ENCODE measurements at regions not wholly inside any gene's neighbourhood (a gene's known extent, or its start where the extent isn't known, plus 50 kb on each side); places are given as distances from the start of the nearest gene placed in this dataset.

DNA sequence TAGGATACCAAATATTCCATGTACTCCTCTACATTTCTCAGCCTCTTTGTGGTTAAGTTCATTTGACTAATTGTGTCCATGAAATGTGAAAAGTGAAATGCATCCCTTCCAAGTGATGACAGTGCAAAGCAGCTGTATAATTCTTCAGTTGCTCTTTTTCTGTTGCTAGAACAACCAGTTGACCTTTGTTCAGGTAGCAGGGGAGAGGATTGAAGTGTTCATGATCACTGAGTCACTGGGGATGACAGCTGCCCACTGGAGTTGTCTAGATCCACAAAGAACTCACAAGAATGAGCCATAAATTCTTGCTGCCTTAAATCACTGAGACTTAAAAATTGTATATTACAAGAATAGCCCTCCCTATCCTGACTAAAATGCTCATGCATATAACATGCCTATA lies 254.6 kb downstream of the EPHA7 start:
- Histone ChIP-seq H3K9me3 (ENCODE audit: low read length) (no peaks in the 10 kb centered on the region), H3K79me2 (replicated peaks; ENCODE audit: insufficient read depth, low read length) (no peaks in the 10 kb centered on the region), H3K9me2 (ENCODE audit: insufficient read depth, low read length) (no peaks in the 10 kb centered on the region), H2AFZ (ENCODE audit: low read depth, low read length) (no peak overlapping the region), H3F3A (ENCODE audit: insufficient read depth, low read length, poor library complexity, severe bottlenecking) (no peaks in the 10 kb centered on the region), H3K9ac (ENCODE audit: low read length) (no peak overlapping the region), H4K20me1 (ENCODE audit: insufficient read depth) (no peaks in the 10 kb centered on the region), H3K4me2 (ENCODE audit: low read length) (no peak overlapping the region), H3K36me3 (ENCODE audit: insufficient read depth, low read length) (no peaks in the 10 kb centered on the region), H3K4me3 (ENCODE audit: low read length) (no peak overlapping the region), H3K27me3 (ENCODE audit: insufficient read depth, low read depth, low read length) (no peaks in the 10 kb centered on the region), H3K27ac (ENCODE audit: low read length) (no peak overlapping the region)
- no peak for TF ChIP-seq RAD21 (conservative IDR thresholded peaks at IDR 0.05)
- TF ChIP-seq, protein P1, sequence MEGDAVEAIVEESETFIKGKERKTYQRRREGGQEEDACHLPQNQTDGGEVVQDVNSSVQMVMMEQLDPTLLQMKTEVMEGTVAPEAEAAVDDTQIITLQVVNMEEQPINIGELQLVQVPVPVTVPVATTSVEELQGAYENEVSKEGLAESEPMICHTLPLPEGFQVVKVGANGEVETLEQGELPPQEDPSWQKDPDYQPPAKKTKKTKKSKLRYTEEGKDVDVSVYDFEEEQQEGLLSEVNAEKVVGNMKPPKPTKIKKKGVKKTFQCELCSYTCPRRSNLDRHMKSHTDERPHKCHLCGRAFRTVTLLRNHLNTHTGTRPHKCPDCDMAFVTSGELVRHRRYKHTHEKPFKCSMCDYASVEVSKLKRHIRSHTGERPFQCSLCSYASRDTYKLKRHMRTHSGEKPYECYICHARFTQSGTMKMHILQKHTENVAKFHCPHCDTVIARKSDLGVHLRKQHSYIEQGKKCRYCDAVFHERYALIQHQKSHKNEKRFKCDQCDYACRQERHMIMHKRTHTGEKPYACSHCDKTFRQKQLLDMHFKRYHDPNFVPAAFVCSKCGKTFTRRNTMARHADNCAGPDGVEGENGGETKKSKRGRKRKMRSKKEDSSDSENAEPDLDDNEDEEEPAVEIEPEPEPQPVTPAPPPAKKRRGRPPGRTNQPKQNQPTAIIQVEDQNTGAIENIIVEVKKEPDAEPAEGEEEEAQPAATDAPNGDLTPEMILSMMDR (IDR thresholded peaks at IDR 0.05; ENCODE audit: poor library complexity, severe bottlenecking): no peak
- no peak for TF ChIP-seq MXI1 (conservative IDR thresholded peaks at IDR 0.05; ENCODE audit: poor library complexity, severe bottlenecking)
- no peak for TF ChIP-seq POLR2AphosphoS5 (IDR thresholded peaks at IDR 0.05)

DNA sequence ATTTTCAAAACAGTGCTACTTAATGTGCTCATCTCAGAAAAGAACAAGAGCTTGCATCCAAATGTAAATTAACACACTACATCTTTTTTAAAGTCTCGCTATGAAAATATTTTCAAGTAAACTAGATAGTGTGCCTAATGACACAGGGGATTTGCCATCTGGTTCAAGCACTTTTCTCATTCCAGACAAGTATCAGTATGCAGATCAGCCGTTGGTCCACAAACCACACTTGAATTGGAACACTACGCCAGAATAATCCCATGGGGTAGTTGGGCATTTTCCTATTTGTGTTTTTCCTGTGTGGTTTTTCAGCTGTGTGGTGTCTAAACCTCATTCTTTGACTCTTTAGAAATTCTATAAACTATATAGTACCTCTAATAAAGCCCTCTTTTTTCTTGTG lies 256.2 kb downstream of the EPHA7 start:
- Histone ChIP-seq H3K9me2 (ENCODE audit: insufficient read depth, low read length) (no peaks in the 10 kb centered on the region), H3K79me2 (replicated peaks; ENCODE audit: insufficient read depth, low read length) (no peaks in the 10 kb centered on the region), H4K20me1 (ENCODE audit: insufficient read depth) (no peaks in the 10 kb centered on the region), H3K36me3 (ENCODE audit: insufficient read depth, low read length) (no peaks in the 10 kb centered on the region), H3K9me3 (ENCODE audit: low read length) (no peaks in the 10 kb centered on the region), H2AFZ (ENCODE audit: low read depth, low read length) (no peak overlapping the region), H3K4me3 (ENCODE audit: low read length) (no peak overlapping the region), H3K27ac (ENCODE audit: low read length) (no peak overlapping the region), H3K4me2 (ENCODE audit: low read length) (no peak overlapping the region), H3F3A (ENCODE audit: insufficient read depth, low read length, poor library complexity, severe bottlenecking) (no peaks in the 10 kb centered on the region), H3K9ac (ENCODE audit: low read length) (no peak overlapping the region), H3K27me3 (ENCODE audit: insufficient read depth, low read depth, low read length) (no peaks in the 10 kb centered on the region)
- TF ChIP-seq RAD21 (conservative IDR thresholded peaks at IDR 0.05) (no peak), TAF1 (IDR thresholded peaks at IDR 0.05; ENCODE audit: low read depth) (no peak), EP300 (conservative IDR thresholded peaks at IDR 0.05; ENCODE audit: poor library complexity, severe bottlenecking) (no peak), MXI1 (conservative IDR thresholded peaks at IDR 0.05; ENCODE audit: poor library complexity, severe bottlenecking) (no peak), POLR2AphosphoS5 (IDR thresholded peaks at IDR 0.05) (no peak), SMC3 (conservative IDR thresholded peaks at IDR 0.05; ENCODE audit: poor library complexity) (no peak), EZH2 (IDR thresholded peaks at IDR 0.05; ENCODE audit: borderline replicate concordance, insufficient read depth, low read length, poor library complexity, severe bottlenecking) (no peak)
- TF ChIP-seq, protein P2, sequence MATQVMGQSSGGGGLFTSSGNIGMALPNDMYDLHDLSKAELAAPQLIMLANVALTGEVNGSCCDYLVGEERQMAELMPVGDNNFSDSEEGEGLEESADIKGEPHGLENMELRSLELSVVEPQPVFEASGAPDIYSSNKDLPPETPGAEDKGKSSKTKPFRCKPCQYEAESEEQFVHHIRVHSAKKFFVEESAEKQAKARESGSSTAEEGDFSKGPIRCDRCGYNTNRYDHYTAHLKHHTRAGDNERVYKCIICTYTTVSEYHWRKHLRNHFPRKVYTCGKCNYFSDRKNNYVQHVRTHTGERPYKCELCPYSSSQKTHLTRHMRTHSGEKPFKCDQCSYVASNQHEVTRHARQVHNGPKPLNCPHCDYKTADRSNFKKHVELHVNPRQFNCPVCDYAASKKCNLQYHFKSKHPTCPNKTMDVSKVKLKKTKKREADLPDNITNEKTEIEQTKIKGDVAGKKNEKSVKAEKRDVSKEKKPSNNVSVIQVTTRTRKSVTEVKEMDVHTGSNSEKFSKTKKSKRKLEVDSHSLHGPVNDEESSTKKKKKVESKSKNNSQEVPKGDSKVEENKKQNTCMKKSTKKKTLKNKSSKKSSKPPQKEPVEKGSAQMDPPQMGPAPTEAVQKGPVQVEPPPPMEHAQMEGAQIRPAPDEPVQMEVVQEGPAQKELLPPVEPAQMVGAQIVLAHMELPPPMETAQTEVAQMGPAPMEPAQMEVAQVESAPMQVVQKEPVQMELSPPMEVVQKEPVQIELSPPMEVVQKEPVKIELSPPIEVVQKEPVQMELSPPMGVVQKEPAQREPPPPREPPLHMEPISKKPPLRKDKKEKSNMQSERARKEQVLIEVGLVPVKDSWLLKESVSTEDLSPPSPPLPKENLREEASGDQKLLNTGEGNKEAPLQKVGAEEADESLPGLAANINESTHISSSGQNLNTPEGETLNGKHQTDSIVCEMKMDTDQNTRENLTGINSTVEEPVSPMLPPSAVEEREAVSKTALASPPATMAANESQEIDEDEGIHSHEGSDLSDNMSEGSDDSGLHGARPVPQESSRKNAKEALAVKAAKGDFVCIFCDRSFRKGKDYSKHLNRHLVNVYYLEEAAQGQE (IDR thresholded peaks at IDR 0.05; ENCODE audit: borderline replicate concordance): no peak
- TF ChIP-seq, protein P1 (IDR thresholded peaks at IDR 0.05; ENCODE audit: poor library complexity, severe bottlenecking): no peak
